WI38 (cell line): ENCODE measurements at regions not wholly inside any gene's neighbourhood (a gene's known extent, or its start where the extent isn't known, plus 50 kb on each side); places are given as distances from the start of the nearest gene placed in this dataset.

Experiments
- H3K4me3 ChIP-seq: 2 replicates; pipeline ENCODE4 v1.5.1; 2011; ENCODE audit warnings: low read depth, mild to moderate bottlenecking, control low read depth, low read length
- TF ChIP-seq, protein P1 (sequence below): IDR thresholded peaks from 2 replicates; pipeline ENCODE4 v1.5.1; 2012; ENCODE audit warnings: low read depth, mild to moderate bottlenecking, control low read depth, low read length

DNA sequence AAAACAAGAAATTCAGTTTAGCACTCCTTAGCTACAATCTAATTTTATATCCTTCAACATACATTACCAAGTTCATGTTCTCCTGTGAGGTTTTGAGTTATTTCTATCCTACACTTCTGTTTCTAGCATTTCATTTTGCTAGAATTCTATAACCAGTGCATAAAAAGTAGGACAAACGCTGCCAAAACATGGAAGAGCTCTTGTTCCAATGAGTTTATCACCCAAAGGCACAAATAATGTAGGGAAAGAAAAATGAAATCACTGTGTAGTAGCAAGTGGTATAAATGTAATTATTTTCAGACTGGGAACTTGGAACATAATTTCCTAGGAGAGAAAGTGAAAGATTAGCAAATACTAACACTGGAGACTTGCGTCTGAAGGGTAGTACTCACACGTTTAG is 413.3 kb upstream of the NRSN1 start:
- no peak overlapping the region for H3K4me3 ChIP-seq
- TF ChIP-seq, protein P1, sequence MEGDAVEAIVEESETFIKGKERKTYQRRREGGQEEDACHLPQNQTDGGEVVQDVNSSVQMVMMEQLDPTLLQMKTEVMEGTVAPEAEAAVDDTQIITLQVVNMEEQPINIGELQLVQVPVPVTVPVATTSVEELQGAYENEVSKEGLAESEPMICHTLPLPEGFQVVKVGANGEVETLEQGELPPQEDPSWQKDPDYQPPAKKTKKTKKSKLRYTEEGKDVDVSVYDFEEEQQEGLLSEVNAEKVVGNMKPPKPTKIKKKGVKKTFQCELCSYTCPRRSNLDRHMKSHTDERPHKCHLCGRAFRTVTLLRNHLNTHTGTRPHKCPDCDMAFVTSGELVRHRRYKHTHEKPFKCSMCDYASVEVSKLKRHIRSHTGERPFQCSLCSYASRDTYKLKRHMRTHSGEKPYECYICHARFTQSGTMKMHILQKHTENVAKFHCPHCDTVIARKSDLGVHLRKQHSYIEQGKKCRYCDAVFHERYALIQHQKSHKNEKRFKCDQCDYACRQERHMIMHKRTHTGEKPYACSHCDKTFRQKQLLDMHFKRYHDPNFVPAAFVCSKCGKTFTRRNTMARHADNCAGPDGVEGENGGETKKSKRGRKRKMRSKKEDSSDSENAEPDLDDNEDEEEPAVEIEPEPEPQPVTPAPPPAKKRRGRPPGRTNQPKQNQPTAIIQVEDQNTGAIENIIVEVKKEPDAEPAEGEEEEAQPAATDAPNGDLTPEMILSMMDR = no peak

DNA sequence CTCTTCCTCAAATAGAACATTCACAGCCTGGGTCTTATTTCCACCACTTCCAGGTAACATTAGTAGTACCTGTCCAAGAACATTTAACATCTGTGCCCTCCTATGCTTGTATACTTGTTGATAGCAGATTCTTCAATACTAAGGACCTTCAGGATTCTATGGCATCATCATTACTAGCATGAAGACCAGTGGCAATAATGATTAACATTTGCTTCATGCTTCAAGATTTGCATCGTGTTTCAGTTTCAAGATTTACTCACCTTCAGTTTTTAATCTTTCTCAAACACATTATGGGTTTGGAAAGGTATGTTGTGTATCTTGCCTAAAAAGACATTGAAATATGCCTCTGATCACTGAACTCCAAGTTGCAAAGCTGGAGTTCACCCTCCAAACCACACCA is 412.8 kb upstream of the NRSN1 start:
- TF ChIP-seq, protein P1 = no peak
- no peak overlapping the region for H3K4me3 ChIP-seq

DNA sequence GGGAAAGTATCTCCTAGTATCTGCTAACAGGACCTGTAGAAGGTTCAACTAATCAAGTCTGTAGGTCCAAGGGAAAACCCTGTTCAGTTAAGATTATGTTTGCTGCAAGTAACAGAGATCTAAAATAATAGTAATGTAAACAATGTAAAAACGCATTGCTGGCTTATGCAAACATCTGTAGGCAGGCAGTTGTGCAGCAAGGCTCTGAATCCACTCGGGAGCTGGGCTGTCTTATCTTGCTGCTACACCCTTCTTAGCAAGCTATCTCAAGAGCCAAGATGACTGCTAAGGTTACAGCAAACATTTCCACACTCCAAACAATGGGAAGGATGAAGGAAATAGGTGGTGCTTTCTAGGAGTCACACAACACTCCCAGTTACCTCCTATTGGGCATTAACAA is 397.3 kb upstream of the NRSN1 start:
- TF ChIP-seq, protein P1 = no peak
- H3K4me3 ChIP-seq = no peak overlapping the region

DNA sequence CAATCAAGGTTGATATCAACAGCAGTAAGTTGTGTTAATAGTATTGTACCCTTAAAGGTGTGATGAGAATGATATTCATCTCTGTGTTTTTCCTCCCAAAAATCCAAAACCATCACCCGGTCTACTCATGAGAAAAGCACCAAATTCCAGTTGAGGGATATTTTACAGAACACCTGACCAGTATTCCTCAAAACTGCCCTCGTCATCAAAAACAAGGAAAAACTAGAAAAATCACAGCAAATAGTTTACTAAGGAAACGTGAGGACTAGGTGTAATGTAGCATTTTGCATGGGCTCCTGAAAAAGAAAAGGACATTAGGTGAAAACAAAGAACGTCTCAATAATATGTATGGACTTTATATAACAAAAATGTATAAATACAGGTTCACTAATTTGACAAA is 394.4 kb upstream of the NRSN1 start:
- no peak overlapping the region for H3K4me3 ChIP-seq
- TF ChIP-seq, protein P1 = no peak

DNA sequence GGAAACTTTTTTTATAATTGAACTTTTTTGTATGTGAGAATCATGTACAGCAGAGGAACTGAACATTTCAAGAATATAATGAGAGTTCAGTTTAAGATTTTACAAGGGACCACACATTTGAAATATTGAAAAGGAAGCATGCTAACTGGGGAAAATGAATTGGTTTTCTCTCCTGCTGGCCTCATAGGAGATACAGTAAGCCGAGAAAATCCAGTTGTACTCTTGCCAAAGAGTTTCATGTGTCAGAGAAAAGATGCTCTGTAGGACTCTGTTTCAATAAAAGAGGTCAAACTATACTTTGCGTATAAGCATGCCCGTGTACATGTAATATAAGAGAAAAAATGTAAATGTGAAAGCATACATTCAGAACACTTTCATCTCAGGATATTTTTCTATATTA is 393.5 kb upstream of the NRSN1 start:
- TF ChIP-seq, protein P1 = no peak
- no peak overlapping the region for H3K4me3 ChIP-seq

DNA sequence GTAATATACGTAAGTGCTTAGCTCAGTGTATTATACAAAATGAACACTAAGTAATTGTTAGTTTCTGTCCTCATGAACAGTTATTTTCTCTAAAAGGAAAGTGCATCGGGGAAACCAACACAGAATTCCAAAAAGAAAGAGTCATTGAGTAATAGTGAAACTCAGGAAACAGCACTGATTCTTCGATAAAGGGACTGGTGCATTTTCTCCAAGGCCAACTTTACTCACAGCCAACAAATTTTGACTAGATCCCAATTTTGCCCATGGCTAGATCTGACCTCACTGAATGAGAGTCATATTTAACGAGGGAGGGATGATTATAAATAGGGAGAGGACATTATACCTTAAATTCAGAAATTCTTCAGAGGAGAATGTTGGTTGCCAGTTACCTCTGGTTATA is 390.9 kb upstream of the NRSN1 start:
- TF ChIP-seq, protein P1 = no peak
- H3K4me3 ChIP-seq = no peak overlapping the region

DNA sequence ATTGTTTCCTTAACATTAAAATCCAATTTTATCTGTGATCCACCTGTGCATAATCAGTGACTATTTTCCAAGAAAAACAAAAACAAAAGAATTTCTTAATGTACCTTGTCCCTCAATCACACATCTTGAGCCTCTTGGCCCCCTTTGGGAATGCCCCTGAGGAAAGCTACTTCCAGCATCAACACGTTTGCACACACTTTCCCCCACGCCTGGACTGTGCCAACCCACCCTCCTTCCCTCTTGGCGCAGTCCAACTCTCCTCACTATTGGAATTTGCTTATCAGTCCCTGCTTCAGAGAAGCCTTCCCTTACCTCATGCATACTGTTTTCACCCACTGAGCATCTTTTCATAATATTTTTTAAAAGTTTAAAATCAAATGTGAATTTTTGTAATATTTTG is 389.4 kb upstream of the NRSN1 start:
- no peak overlapping the region for H3K4me3 ChIP-seq
- TF ChIP-seq, protein P1 = no peak

DNA sequence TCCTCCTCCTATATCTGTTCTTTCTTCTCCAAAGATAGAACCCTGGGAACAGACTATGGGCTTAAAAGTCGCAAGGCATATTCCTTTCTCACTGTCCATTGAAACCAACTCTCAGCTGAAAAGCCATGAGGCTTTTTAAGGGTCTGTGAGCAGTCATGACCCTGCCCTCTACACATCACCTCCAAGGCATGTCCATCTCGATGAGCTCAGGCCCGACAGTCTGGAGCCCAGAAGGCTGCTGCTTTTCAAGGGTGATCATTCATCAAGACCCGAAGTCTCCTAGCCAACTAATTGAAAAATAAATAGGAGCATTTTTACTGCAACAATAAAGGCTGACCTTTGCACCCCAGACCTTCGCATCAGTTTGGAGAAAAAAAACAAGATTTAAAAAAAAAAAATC is 378.8 kb upstream of the NRSN1 start:
- TF ChIP-seq, protein P1 = no peak

More for the DNA sequence above, 378.8 kb upstream of the NRSN1 start:
- H3K4me3 ChIP-seq = no peak overlapping the region
